ENCODE measurements at regions not wholly inside any gene's neighbourhood (a gene's known extent, or its start where the extent isn't known, plus 50 kb on each side); places are given as distances from the start of the nearest gene placed in this dataset.
"Not testable (repeated sequence)": the region's sequence is repeated elsewhere in the genome, so short reads cannot be mapped to it uniquely, and the experiment has no call there.

DNA sequence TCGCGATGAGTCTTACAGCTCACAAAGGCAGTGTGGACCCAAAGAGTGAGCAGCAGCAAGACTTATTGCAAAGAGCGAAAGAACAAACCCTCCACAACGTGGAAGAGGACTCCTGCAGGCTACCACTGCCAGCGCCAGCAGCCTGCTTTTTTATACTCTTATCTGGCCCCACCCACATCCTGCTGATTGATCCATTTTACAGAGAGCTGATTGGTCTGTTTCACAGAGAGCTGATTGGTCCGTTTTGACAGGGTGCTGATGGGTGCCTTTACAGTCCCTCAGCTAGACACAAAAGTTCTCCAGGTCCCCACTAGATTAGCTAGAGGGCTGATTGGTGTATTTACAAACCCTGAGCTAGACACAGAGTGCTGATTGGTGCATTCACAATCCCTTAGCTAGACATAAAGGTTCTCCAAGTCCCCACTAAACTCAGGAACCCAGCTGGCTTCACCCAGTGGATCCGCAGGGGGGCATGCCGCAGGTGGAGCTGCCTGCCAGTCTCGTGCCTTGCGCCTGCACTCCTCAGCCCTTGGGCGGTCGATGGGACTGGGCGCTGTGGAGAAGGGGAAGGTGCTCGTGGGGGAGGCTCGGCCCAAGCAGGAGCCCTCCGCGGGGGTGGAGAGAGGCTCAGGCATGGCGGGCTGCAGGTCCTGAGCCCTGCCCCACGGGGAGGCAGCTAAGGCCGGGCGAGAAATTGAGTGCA lies 75.7 kb downstream of the QDPR start:
- not testable (repeated sequence) for DNase-seq

DNA sequence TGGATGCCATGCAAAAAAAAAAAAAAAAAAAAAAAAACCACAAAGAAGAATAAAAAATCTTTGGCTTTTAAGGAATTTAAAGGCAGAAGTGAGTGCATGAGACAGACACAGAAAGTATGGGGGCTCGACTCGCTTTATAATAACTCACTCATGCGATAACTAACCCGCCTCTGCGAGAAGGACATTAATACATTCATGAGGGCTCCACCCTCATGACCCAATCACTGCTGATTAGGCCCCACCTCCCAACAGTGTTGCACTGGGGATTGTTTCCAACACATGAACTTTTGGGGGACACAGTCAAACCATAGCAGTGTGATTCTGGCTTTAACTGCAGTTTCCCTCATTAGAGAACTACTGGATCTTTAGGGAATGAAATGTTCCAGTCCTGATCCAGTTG lies 78.1 kb downstream of the QDPR start:
- DNase-seq, result no peak

DNA sequence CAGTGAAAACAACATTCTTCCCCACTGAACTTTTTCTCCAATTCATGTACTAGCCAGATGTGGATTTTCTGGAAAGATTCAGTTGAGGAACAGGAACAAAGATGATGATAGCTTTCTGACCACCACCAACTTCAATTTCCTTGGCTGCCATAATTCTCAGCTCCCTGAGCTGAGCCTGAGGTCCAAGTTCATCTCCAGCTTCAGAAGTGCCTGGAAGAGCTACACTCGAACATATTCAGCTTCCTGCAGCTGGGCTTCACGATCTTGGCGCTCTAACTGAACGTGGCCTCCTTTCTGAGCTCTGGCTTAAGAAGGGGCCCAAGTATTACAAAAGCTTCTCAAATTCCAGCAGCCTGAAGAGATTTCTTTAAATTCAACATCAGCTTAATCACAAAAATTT lies 83.9 kb downstream of the QDPR start:
- no peak for DNase-seq

DNA sequence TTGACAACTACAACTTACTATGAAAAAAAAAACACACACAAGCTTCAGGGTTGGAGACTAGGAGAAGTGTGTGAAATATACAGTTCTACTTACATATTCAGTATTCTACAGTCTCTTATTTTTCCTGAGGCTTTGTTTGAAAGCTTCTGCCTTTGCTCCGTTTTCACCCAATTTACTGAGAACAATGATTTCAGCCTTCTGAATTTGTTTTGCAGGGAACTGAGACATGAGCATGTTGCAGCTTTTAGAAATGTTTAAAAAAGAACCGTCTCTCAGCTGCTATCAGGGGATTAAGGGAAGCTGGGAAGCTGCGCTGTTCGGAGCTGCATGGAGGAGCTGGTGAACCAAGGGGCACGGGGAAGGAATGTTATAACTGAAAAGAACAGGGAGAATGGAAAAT lies 85.7 kb downstream of the QDPR start:
- no peak for DNase-seq

DNA sequence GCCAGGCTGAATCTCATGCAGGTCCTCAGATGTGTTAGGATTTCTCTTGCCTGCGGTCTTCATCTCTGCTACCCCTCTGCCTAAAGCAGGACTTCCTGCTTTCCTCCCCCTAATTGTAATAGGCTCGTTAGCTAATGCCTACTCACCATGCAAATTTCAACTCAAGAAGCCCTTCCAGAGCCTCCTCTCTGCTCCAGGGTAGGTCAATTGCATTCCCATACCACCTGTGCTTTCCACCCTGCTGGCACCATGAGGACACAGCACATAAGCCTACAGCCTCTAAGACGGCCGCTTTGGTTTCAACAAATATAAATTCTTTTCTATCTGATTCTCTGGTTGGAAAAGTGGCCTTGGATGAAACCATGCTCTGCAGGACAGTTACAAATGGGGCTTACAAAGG lies 93.9 kb downstream of the QDPR start:
- no peak for DNase-seq

DNA sequence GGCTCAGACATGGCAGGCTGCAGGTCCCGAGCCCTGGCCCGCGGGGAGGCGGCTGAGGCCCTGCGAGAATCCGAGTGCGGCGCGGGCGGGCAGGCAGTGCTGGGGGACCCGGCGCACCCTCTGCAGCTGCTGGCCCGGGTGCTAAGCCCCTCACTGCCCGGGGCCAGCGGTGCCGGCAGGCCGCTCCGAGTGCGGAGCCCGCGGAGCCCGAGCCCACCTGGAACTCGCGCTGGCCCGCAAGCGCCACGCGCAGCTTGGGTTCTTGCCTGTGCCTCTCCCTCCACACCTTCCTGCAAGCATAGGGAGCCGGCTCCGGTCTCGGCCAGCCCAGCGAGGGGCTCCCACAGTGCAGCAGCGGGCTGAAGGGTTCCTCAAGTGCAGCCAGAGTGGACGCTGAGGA lies 97.5 kb downstream of the QDPR start:
- DNase-seq, result no peak

DNA sequence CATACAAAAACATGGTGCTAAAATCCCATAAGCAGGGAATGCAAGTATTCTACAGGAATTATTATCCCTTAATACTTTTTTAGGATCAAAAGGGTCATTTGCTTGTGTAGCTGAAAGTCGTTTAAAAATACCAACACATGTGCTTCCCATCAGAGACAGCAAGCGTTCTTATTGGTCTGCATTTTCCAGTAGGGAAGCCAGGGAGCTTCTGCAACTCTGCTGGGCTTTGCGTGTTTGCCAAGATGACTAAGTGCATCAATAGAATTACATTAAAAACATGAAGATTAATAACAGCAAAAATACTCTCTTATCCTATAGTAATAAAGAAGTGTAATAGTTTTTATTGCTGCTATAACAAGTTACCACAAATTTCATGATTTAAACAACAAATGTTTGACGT lies 111.2 kb downstream of the QDPR start:
- DNase-seq, result no peak

DNA sequence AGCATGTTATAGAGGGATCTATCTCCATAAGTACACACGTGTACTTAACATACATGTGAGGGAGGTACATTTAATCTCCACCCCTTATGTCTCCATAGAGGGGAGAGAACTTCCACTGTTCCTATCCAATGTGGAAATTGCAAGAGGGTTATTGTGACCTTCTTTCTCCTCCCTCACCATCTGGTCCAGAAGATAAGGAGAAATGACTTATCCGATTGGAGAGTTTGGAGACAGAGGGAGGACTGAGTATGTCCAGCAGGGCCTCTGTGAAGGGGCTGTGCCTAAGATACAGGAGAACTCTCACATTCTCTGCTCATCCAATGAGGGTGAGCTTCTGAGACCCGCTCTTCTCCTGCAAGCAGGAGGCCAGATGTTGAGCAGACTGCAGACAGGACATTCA lies 113.1 kb downstream of the QDPR start:
- no peak for DNase-seq

DNA sequence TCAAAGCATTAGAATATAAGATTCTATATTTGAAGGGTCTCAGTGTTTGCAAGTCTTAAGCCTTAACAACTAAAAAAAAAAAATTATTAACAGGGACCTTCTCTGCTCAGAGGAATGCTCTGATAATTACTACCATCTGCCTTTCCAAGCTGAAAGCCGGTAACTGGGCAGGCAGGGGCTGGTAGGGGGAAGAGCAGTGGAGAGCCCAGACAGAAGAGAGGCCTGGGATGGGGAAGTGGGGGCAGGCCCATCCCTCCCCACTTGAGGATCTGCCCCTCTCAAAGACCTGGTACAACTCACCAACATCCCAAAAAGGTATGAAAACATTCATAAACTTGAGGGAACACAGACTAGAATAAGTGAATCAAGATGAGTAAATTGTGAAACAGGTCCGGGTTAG lies 113.9 kb downstream of the QDPR start:
- DNase-seq, result no peak

DNA sequence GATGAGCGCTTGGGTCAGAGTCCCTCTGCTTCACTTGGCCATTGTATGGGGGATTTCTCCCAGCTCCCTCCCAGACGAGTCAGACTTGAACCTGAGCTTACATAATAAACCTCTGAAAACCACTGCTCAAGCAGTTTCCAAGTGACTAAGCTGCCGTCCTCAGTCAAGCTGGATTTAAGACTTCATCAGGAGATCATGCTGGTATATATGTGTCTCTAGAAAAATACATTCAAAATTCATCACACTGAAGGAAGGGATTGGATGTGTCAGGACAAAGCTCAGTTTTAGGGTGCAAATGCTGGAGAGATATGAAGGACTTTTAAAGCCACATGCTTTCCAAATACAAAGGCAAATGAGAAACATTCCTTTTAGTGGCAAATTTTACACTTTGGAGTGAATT lies 114.3 kb downstream of the QDPR start:
- no peak for DNase-seq

DNA sequence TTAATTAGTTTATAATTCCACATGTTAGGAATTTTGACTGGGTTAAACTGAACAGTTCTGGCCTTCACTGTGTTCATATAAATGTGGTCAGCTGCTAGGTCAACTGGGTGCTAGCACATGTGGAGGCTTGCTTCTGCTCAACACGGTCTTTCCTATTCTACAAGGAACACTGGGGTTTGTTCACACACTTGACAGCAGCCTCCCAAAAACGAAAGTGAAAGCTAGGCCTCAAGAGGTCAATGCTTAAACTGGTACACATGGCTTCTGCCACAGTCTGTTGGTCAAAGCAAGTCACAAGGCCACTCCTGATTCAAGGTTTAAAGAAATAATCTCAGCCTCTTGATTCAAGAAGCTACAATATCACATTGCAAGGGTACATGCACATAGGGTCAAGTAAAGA lies 126.5 kb downstream of the QDPR start:
- DNase-seq, result peak; percentile 49

DNA sequence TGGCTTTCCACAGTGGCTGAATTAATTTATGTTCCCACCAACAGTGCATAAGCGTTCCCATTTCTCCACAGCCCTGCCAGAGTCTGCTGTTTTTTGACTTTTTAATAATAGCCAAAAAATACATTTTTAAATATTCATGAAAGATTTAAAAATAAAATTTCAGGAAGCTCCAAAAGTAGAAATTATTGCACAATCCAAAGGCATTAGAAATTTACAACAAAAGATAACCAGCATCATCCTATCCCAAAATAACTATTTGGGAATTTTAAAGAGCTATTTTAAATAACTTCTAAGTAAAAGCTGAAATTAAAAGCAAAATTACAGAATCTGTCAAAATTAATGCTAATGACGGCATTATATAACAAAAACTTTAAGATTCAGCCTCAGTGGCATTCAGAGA lies 131.5 kb downstream of the QDPR start:
- DNase-seq, result no peak

DNA sequence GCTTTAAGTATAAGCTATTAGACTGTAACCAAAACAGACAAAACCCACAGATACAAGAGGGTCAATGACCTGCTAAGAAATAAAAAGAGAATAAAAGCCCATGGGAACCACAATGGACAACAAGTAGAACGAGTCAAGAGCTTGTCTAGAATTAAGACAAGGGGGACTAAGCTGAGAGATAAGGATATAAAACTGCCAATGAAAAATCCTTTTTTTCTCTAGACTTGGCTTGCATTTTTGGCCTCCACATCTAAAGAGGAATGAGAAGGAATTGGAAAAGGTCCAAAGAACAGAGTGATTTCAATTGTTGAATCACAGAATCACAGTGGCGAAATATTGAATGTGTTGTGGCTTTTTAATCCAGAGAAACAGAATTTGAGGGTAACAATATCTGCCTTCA lies 135.7 kb downstream of the QDPR start:
- no peak for DNase-seq

DNA sequence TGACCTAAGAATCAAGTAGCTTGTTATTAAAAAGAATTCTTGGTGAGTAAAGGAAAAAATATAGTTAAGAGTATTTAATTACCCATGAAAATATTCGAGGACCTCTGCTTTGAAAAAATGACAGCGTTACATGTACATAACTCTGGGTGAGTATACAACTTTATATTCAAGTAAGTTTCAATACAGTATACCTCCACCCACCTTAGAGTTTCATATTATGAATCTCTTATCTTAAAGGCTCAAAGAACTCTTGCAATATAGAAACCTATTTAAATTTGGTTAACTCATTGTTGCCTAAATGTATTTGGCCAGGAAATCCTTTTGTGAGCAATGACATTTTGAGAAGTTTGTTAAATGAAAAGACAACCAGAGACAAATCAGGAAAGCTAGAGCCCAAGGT lies 138.2 kb downstream of the QDPR start:
- DNase-seq, result no peak

DNA sequence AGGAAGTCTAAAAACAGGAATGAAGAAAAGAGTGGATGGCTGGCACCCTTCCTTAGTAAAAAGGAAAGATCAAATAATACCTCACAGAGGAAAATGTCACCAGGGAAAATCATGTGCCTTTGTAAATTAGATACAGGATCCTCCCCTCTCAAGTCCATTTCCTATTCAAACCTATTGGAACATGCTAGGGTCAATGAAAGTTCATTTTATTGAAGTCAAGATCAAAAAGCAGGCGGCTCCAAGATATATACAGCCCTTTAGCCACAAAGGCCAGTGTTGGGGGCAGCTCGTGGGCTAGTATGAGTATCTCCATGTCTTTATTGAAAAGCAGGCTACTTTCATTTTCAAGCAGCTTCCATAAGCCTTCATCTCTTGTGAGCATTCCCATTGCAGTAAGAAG lies 141.1 kb downstream of the QDPR start:
- no peak for DNase-seq

DNA sequence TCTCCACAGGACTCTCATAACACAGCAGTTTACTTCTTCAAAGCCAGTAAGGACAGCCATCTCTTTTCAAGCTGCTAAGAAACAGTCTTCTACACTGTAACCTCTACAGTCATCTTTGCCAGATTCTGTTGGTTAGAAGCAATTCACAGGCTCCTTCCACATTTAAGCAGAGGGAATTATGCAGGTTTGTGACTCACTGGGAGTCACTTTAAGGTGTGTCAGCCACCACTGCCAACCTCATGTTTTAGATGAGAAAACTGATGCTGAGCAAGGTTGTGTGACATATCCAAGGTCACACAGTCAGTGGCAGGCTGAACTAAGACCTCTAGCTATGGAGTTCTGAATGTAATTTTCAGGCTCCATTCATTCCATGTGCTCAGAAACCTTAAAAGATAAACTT lies 143.5 kb downstream of the QDPR start:
- DNase-seq, result no peak

DNA sequence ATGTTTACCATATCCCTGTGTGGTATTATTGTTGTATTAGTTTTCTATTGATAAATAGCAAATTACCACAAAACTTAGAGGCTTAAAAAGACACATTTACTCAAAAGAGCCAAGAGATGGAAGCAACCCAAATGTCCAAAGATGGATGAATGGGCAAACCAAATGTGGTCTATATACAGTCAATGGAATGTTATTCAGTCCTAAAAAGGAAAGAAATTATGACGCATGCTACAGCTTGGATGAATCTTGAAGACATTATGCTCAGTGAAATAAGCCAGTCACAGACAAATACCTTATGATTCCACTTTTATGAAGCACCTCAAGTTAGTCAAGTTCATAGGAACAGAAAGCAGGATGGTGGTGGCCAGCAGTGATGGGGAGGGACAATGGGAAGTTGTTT lies 144.7 kb downstream of the QDPR start:
- DNase-seq, result no peak

DNA sequence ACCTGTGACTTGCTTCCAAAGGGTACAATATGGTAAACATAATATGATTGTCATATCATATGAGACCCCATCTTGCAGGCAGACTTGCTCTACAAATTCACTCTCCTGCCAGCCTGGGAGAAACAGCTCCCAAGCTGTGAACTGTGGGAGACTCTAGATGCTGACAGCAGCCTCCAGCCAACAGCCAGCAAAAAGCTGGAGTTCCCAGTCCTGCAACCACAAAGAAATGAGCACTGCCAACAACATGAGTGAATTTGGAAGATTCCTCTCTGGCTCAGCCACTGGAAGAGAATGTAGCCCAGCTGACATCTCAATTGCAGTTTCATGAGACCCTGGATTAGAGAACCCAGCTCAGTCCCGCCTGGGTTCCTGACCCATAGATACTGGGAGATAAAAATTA lies 145.4 kb downstream of the QDPR start:
- no peak for DNase-seq

DNA sequence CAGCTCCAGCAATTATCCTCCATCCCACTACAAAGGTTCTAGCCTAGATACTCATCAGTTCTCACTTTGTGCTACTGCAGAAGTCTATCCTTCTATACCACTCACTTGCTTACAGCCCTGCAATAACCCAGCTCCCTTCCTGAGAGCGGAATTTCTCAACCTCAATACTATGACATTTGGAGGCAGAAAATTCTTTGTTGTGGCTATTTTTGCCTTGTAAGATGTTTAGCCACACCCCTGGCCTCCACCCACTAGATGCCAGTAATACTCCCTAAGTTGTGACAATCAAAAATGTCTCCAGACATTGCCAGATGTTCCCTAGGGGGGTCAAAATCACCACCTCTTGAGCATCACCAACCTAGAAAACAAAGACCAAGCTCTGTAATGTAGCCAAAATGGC lies 149.5 kb downstream of the QDPR start:
- no peak for DNase-seq

DNA sequence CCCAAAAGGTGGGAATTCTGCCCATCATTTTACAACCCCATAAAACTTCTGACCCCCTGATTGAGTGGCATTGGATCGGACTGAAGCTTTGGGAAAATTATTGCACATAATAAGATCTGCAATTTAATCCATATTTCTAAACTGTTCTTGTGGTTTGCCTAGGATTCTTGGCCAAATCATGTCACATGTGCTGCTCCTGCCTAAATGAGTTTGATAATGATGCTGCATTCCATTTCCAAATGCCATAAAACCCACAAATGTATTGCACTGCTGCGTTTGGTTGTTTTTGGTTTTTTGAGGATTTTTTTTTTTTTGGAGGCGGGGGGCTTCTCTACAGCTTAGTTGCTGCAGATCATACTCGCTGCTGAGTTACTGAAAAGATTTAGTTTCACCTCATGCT lies 153.6 kb downstream of the QDPR start:
- DNase-seq, result no peak

DNA sequence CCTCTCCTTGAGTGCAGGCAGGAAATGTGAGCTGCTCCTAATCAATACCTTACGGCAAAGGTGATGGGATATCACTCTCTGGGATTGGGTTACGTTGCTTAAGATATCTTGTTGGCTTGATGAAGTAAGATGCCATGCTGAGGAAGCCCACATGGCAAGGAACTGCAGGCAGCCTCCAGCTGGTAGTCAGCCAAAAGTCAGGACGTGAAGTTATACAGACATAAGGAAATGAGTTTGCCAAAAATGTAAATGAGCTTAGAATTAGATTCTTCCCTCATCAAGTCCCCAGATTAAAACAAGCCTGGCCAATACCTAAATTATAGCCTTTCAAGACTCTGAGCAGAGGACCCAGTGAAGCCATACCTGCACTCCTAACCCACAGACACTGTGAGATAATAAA lies 155.0 kb downstream of the QDPR start:
- DNase-seq, result no peak

DNA sequence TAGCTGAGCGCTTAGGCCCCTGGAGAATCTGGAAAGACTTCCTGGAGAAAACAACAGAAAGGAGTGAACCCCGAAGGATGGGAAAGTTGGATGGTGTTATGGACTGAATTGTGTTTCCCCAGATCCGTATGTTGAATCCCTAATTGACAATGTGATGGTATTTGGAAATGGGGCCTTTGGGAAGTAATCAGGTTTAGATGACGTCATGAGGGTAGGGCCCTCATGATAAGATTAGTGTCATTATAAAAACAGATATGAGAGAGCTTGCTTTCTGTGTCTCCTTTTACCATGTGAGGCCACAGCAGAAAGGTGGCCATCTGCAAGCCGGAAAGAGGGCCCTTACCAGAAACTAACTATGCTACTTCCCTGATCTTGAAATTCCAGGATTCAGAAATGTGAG lies 159.5 kb downstream of the QDPR start:
- DNase-seq, result no peak

DNA sequence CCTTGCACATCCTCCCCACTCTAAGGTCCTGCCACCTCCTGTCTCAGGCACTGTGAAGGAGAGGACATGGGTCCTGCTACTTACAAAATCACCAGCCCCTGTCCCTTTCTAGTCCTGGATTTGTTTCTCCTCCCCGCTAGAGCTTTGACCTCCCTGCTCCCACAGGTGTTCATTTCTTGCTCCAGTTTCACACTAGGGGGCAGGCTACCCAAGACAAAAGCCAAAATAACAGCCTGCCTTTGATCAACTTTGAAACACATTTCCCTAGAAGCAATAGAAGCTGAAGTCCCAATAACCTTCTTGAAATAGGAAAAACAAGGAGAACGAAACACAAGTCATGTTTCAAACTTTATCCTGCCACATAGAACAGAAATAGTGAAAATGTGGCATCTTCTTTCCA lies 164.4 kb downstream of the QDPR start:
- DNase-seq, result peak; percentile 43

DNA sequence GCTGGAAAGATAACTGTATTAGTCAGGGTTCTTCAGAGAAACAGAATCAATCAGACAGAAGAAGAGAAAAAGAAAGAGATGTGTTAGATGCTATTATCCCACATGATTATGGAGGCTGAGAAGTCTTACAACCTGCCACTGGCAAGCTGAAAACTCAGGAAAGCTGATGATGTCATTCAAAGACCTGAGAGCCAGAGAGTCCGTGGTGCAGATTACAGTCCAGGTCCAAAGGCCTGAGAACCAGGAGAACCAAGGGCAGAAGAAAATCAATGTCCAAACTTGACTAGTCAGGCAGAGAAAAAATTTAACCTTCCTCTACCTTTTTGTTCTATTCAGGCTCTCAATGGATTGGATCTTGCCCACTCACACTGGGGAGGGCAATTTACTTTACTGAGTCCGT lies 172.5 kb downstream of the QDPR start:
- DNase-seq, result no peak

DNA sequence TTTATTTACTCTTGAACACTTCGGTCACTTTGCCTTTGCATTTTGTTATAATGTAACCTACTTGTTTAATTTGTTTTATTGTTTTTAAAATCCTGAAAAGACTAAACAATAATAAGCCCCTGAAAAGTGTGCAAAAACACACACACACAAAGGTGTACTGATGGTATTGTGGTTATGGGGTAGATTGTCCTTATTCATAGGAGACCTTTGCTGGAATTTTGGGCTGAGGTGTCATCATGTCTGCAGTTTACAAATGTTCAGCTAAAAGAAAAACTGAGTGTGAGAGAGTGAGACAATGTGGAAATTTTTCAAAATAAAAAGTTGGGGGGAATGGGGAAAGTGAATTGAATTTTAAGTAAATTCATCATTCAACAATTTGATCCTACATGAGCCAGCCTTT lies 174.9 kb downstream of the QDPR start:
- no peak for DNase-seq

DNA sequence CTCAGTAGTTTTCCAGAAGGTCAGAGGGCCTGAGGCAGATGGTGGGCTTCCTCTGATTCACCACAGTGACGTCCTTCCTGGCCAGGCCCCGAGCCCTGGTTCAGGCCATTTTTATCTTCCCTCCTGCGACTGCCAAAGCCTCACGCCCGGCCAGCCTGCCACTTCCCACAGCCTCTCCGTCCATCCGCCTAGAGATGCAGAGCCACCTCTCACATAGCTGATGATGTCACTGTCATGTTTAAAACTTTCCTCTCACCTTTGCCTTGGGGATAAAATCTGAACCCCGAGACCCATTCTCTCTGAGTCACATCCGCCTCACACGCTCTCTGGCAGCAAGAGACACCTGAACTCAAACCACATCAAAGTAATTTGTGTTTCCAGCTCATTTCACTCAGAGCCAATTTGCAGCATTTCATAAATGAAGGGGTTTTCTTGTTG lies 175.3 kb downstream of the QDPR start:
- peak; percentile 85 for DNase-seq

All from CD4-positive, alpha-beta T cell treated with Interleukin-21 for 1 hour (primary cell).